H1 (cell line): ENCODE measurements at regions not wholly inside any gene's neighbourhood (a gene's known extent, or its start where the extent isn't known, plus 50 kb on each side); places are given as distances from the start of the nearest gene placed in this dataset.

Experiments used
- CTCF ChIA-PET: fragments of 300-600 bp; sonication (Branson Sonifier 250); formaldehyde crosslinking; loops from one replicate; lab custom pipeline; 2021; ENCODE audit not compliant: partially characterized antibody; lab: Charles Lee
- POLR2A ChIA-PET: fragments of 300-600 bp; sonication (Branson Sonifier 250); formaldehyde crosslinking; loops from one replicate; lab custom pipeline; 2021; ENCODE audit warnings: inconsistent platforms; ENCODE audit not compliant: partially characterized antibody; lab: Charles Lee
- DNase-seq, 2 experiments: peaks; one replicate each; pipeline versions ENCODE4 v3.0.0 to v3.0.0-alpha.2; 2010 to 2022; ENCODE audit warnings: low spot score in 2 of 2, low read depth in 1 of 2, mixed read lengths in 1 of 2
- FAIRE-seq: peaks from 2 replicates; lab custom pipeline; 2011; peaks lifted over from hg19 to GRCh38; lab: Jason Lieb, UNC
- H2AFZ ChIP-seq: 2 replicates; pipeline ENCODE4 v1.8.1; 2012; ENCODE audit warnings: low read length, inconsistent platforms
- H2AK5ac ChIP-seq: 2 replicates; pipeline ENCODE4 v1.6.1; 2013; ENCODE audit warnings: low read depth, low read length
- H2BK120ac ChIP-seq: replicated peaks from 2 replicates; pipeline ENCODE3; 2013; ENCODE audit warnings: low read depth, low read length, inconsistent platforms
- H2BK12ac ChIP-seq: 2 replicates; pipeline ENCODE4 v1.6.1; 2013; ENCODE audit warnings: low read depth, low read length
- H2BK15ac ChIP-seq: 2 replicates; pipeline ENCODE4 v1.6.1; 2013; ENCODE audit warnings: low read length
- H2BK20ac ChIP-seq: 2 replicates; pipeline ENCODE4 v1.6.1; 2013; ENCODE audit warnings: low read length
- H2BK5ac ChIP-seq: 2 replicates; pipeline ENCODE4 v1.6.1; 2013; ENCODE audit warnings: low read depth, low read length
- H3K14ac ChIP-seq: 2 replicates; pipeline ENCODE4 v1.6.1; 2013; ENCODE audit warnings: inconsistent platforms; ENCODE audit not compliant: insufficient read length
- H3K18ac ChIP-seq: 2 replicates; pipeline ENCODE4 v1.6.1; 2013; ENCODE audit warnings: low read length; ENCODE audit errors: extremely low read depth
- H3K23ac ChIP-seq: 2 replicates; pipeline ENCODE4 v1.6.1; 2013; ENCODE audit warnings: inconsistent platforms; ENCODE audit not compliant: insufficient read length
- H3K23me2 ChIP-seq: 2 replicates; pipeline ENCODE4 v1.6.1; 2013; ENCODE audit warnings: low read depth, low read length
- H3K27ac ChIP-seq: 2 replicates; pipeline ENCODE4 v1.6.1; 2011; ENCODE audit warnings: low read depth, low read length, inconsistent platforms
- H3K27me3 ChIP-seq, 4 experiments: replicated peaks in 1 of 4; 1 replicate in 1 of 4; 2 replicates in 3 of 4; pipeline versions ENCODE4 v1.6.1 to v1.8.1; 2011 to 2013; ENCODE audit warnings: low read length in 3 of 4, mild to moderate bottlenecking in 3 of 4, inconsistent platforms in 2 of 4, mixed read lengths in 2 of 4, moderate library complexity in 1 of 4; ENCODE audit not compliant: control insufficient read depth in 3 of 4, insufficient read depth in 3 of 4; ENCODE audit errors: extremely low read depth in 1 of 4
- H3K36me3 ChIP-seq, 4 experiments: 2 replicates each; pipeline versions ENCODE4 v1.6.1 to v1.8.1; 2011 to 2013; ENCODE audit warnings: mild to moderate bottlenecking in 4 of 4, low read length in 3 of 4, moderate library complexity in 2 of 4, control low read depth in 1 of 4, inconsistent platforms in 1 of 4; ENCODE audit not compliant: insufficient read depth in 4 of 4, control insufficient read depth in 2 of 4
- H3K4ac ChIP-seq: replicated peaks from 2 replicates; pipeline ENCODE3; 2013; ENCODE audit warnings: low read length, low read depth, mixed read lengths, inconsistent platforms; ENCODE audit not compliant: insufficient read length
- H3K4me1 ChIP-seq, 4 experiments: replicated peaks in 1 of 4; 1 replicate in 1 of 4; 2 replicates in 3 of 4; pipeline versions ENCODE4 v1.6.1 to v1.8.1; 2011 to 2013; ENCODE audit warnings: low read length in 3 of 4, inconsistent platforms in 2 of 4, mixed read lengths in 1 of 4; ENCODE audit not compliant: insufficient read depth in 4 of 4, control insufficient read depth in 3 of 4
- H3K4me2 ChIP-seq, 2 experiments: 2 replicates each; pipeline versions ENCODE4 v1.6.1 to v1.8.1; 2011 to 2013; ENCODE audit warnings: low read depth in 2 of 2, low read length in 2 of 2, control low read depth in 1 of 2, inconsistent platforms in 1 of 2, mild to moderate bottlenecking in 1 of 2; ENCODE audit not compliant: insufficient read depth in 1 of 2
- H3K4me3 ChIP-seq, 4 experiments: fragments of 200-600, 300-600 bp in 1 of 4; sonication (generic), shearing (Covaris generic), sonication (Bioruptor Twin) in 1 of 4; 2 replicates each; pipeline versions ENCODE4 v1.5.1 to v1.8.1; 2011 to 2016; ENCODE audit warnings: low read length in 4 of 4, low read depth in 3 of 4, control low read depth in 2 of 4, inconsistent platforms in 2 of 4, mild to moderate bottlenecking in 2 of 4, mixed read lengths in 1 of 4, moderate library complexity in 1 of 4; ENCODE audit not compliant: insufficient read depth in 2 of 4; ENCODE audit errors: extremely low read depth in 1 of 4
- H3K56ac ChIP-seq: replicated peaks from 2 replicates; pipeline ENCODE3; 2013; ENCODE audit warnings: low read depth, mild to moderate bottlenecking, mixed read lengths, low read length, inconsistent platforms; ENCODE audit not compliant: insufficient read length
- H3K79me1 ChIP-seq: 2 replicates; pipeline ENCODE4 v1.6.1; 2013; ENCODE audit warnings: low read depth, low read length, control low read depth
- H3K79me2 ChIP-seq, 2 experiments: 2 replicates each; pipeline versions ENCODE4 v1.6.1 to v1.8.1; 2012 to 2013; ENCODE audit warnings: low read length in 2 of 2, mild to moderate bottlenecking in 2 of 2, inconsistent platforms in 1 of 2; ENCODE audit not compliant: insufficient read depth in 2 of 2, control insufficient read depth in 1 of 2
- H3K9ac ChIP-seq, 4 experiments: replicated peaks in 1 of 4; 1 replicate in 1 of 4; 2 replicates in 3 of 4; pipeline versions ENCODE4 v1.6.1 to v1.8.1; 2011 to 2013; ENCODE audit warnings: low read depth in 3 of 4, low read length in 3 of 4, control low read depth in 2 of 4, mild to moderate bottlenecking in 2 of 4, moderate library complexity in 2 of 4, inconsistent platforms in 1 of 4; ENCODE audit errors: extremely low read depth in 1 of 4
- H3K9me3 ChIP-seq, 2 experiments: 2 replicates each; pipeline versions ENCODE4 v1.6.1 to v1.8.1; 2012 to 2013; ENCODE audit warnings: mild to moderate bottlenecking in 2 of 2, moderate library complexity in 2 of 2, control low read depth in 1 of 2, inconsistent platforms in 1 of 2, low read depth in 1 of 2, low read length in 1 of 2, mixed read lengths in 1 of 2; ENCODE audit not compliant: insufficient read depth in 2 of 2
- H4K20me1 ChIP-seq, 2 experiments: replicated peaks in 1 of 2; 2 replicates each; pipeline versions ENCODE3 to v1.8.1; 2011 to 2013; ENCODE audit warnings: inconsistent platforms in 2 of 2, low read length in 2 of 2, mild to moderate bottlenecking in 1 of 2; ENCODE audit not compliant: insufficient read depth in 2 of 2, control insufficient read depth in 1 of 2
- H4K5ac ChIP-seq: 2 replicates; pipeline ENCODE4 v1.6.1; 2013; ENCODE audit warnings: low read length, low read depth, mixed read lengths, inconsistent platforms; ENCODE audit not compliant: insufficient read length
- H4K8ac ChIP-seq: 2 replicates; pipeline ENCODE4 v1.8.0; 2013; ENCODE audit warnings: mild to moderate bottlenecking, moderate library complexity, low read length, inconsistent platforms; ENCODE audit not compliant: insufficient read depth; ENCODE audit errors: extremely low read depth
- H4K91ac ChIP-seq: replicated peaks from 2 replicates; pipeline ENCODE3; 2013; ENCODE audit warnings: low read length, mixed read lengths, inconsistent platforms; ENCODE audit not compliant: insufficient read length
- KDM5A ChIP-seq: fragments of 200-600 bp; IDR thresholded peaks from 2 replicates; pipeline ENCODE4 v1.7.1; 2012; ENCODE audit warnings: mild to moderate bottlenecking, low read length, inconsistent platforms, mixed read lengths
- RAD21 ChIP-seq, 2 experiments: IDR thresholded peaks in 1 of 2; conservative IDR thresholded peaks in 1 of 2; 2 replicates each; pipeline ENCODE4 v1.6.1; 2011; ENCODE audit warnings: low read depth in 2 of 2, low read length in 2 of 2, improper control_type of control experiment in 1 of 2, inconsistent platforms in 1 of 2, mild to moderate bottlenecking in 1 of 2, moderate library complexity in 1 of 2
- RXRA ChIP-seq: IDR thresholded peaks from 2 replicates; pipeline ENCODE4 v1.6.1; 2011; ENCODE audit warnings: low read depth, mild to moderate bottlenecking, low read length, moderate library complexity; ENCODE audit not compliant: insufficient read depth
- SAP30 ChIP-seq: fragments of 300-600 bp; sonication (generic); IDR thresholded peaks from 2 replicates; pipeline ENCODE4 v1.7.1; 2012; ENCODE audit warnings: low read length, moderate library complexity, mild to moderate bottlenecking, inconsistent platforms; ENCODE audit not compliant: insufficient read depth, insufficient replicate concordance
- WGBS, 2 experiments: shearing (Covaris generic) in 1 of 2; methylation state at CpG; one replicate each; pipeline versions ENCODE4 v1.1.6 to v1.1.7; 2013 to 2015; ENCODE audit warnings: low lambda C conversion rate in 2 of 2, mixed read lengths in 2 of 2, inconsistent platforms in 1 of 2, low coverage in 1 of 2, missing lambda C conversion rate in 1 of 2; ENCODE audit not compliant: insufficient replicate concordance in 2 of 2, insufficient coverage in 1 of 2, insufficient read length in 1 of 2; ENCODE audit errors: extremely low coverage in 1 of 2, missing lambda C conversion rate in 1 of 2; 5-methylcytosine and 5-hydroxymethylcytosine counted together

- Histone ChIP-seq H2BK20ac (no peak overlapping the region), H2BK15ac (no peak overlapping the region), H4K91ac (no peak overlapping the region), H3K18ac (no peak overlapping the region), H3K4me1 (peaks cover 0 to under 1% (median 0%) of the 10 kb centered on the region in 4 experiments; a peak in 1 of 7 replicates), H3K79me1 (no peaks in the 10 kb centered on the region), H3K9me3 (no peaks in the 10 kb centered on the region), H2AK5ac (no peak overlapping the region), H3K14ac (no peak overlapping the region), H3K23me2 (no peaks in the 10 kb centered on the region), H2BK12ac (no peak overlapping the region), H3K27ac (no peak overlapping the region), H4K20me1 (peaks cover 1 to 4% of the 10 kb centered on the region in 2 experiments), H3K79me2 (no peaks in the 10 kb centered on the region), H3K4me3 (no peak overlapping the region), H2BK120ac (no peak overlapping the region), H2AFZ (no peak overlapping the region), H4K5ac (no peak overlapping the region), H3K56ac (no peak overlapping the region), H3K36me3 (no peaks in the 10 kb centered on the region), H3K4ac (no peak overlapping the region), H3K27me3 (no peaks in the 10 kb centered on the region), H3K23ac (no peak overlapping the region), H3K9ac (no peak overlapping the region), H3K4me2 (no peak overlapping the region), H2BK5ac (no peak overlapping the region), H4K8ac (no peak overlapping the region)
- ChIA-PET CTCF (interaction anchor here (0.6 to 1.9 kb wide), 7 partner anchors 9 to 359 kb away, joined by 3 to 8 read pairs (median 3); no protein-coding TSS in a partner anchor), POLR2A (interaction anchor here (1.8 kb wide), 1 partner anchor 9 kb away, joined by 5 read pairs; no protein-coding TSS in a partner anchor)
- no peak for FAIRE-seq
- 86% methylated on average over 7 of the region's 7 CpGs; no CpG with 5 or more reads in 1 of the 2 experiments for WGBS, 2 experiments
- TF ChIP-seq RAD21 (IDR thresholded peaks at IDR 0.05 in 1 of 2, conservative IDR thresholded peaks at IDR 0.05 in 1 of 2; ENCODE audit: low read depth in 2 of 2, low read length in 2 of 2), result no peak
- TF ChIP-seq KDM5A, result no peak
- no peak for TF ChIP-seq RXRA
- no peak for TF ChIP-seq SAP30
- DNase-seq, result no peak
These were observed 68.0 kb upstream of the IQSEC1 start for GRCh38 chr3:13141183-13141582.
